ENCODE measurements at regions not wholly inside any gene's neighbourhood (a gene's known extent, or its start where the extent isn't known, plus 50 kb on each side); places are given as distances from the start of the nearest gene placed in this dataset.

GRCh38 chr4:167424341-167425256 is 190.3 kb upstream of the SPOCK3 start:
- 0% methylated on average over 3 of the region's 7 CpGs for WGBS (ENCODE audit: low lambda C conversion rate)
- H3K27me3 ChIP-seq (ENCODE audit: control insufficient read depth in 1 of 2, insufficient read depth in 2 of 2, low read length in 2 of 2), result no peaks in the 10 kb centered on the region
- no peak overlapping the region for H3K4me3 ChIP-seq (replicated peaks in 1 of 3; ENCODE audit: insufficient read depth in 1 of 3, low read depth in 2 of 3, low read length in 3 of 3)
- CTCF ChIA-PET (ENCODE audit: low intra/inter-chr PET ratio, low total read pairs), result no interaction called here
- no peak overlapping the region for H2AFZ ChIP-seq (ENCODE audit: low read length)
- in situ Hi-C loops (cut with HindIII; ENCODE audit: extremely low pct_ligation_motif_present, low pct_unique_long_range_greater_than_20kb) (no loop called here), intact Hi-C loops (cut with micrococcal nuclease; ENCODE audit: unreplicated experiment) (no loop called here)
- no peak overlapping the region for H3K27ac ChIP-seq (ENCODE audit: extremely low read length, insufficient read depth, low read length)
- POLR2A ChIA-PET, result no interaction called here
- no peaks in the 10 kb centered on the region for H3K36me3 ChIP-seq (replicated peaks in 1 of 2; ENCODE audit: control insufficient read depth in 1 of 2, insufficient read depth in 2 of 2, low read length in 2 of 2)
- no peak for FAIRE-seq
- no TSS peak for BruUV-seq (replicated peaks)
- no peaks in the 10 kb centered on the region for H3K9me3 ChIP-seq (ENCODE audit: low read length)
- no peaks in the 10 kb centered on the region for H3K79me2 ChIP-seq (ENCODE audit: insufficient read depth, low read length)
- no peak for ATAC-seq
- H3K4me2 ChIP-seq (ENCODE audit: low read depth, low read length), result no peak overlapping the region
- DNase-seq (ENCODE audit: low spot score), result no peak
- TF ChIP-seq ATF7-NPFF (CRISPR knock-in tag; IDR thresholded peaks at IDR 0.05; ENCODE audit: low read depth) (no peak), MBNL3 (CRISPR knock-in tag; conservative IDR thresholded peaks at IDR 0.05) (no peak), HIVEP1 (CRISPR knock-in tag; IDR thresholded peaks at IDR 0.05) (no peak), ZBTB1 (CRISPR knock-in tag; IDR thresholded peaks at IDR 0.05; ENCODE audit: borderline replicate concordance) (no peak), ZNF468 (CRISPR knock-in tag; IDR thresholded peaks at IDR 0.05) (no peak)
- TF ChIP-seq, protein P1, sequence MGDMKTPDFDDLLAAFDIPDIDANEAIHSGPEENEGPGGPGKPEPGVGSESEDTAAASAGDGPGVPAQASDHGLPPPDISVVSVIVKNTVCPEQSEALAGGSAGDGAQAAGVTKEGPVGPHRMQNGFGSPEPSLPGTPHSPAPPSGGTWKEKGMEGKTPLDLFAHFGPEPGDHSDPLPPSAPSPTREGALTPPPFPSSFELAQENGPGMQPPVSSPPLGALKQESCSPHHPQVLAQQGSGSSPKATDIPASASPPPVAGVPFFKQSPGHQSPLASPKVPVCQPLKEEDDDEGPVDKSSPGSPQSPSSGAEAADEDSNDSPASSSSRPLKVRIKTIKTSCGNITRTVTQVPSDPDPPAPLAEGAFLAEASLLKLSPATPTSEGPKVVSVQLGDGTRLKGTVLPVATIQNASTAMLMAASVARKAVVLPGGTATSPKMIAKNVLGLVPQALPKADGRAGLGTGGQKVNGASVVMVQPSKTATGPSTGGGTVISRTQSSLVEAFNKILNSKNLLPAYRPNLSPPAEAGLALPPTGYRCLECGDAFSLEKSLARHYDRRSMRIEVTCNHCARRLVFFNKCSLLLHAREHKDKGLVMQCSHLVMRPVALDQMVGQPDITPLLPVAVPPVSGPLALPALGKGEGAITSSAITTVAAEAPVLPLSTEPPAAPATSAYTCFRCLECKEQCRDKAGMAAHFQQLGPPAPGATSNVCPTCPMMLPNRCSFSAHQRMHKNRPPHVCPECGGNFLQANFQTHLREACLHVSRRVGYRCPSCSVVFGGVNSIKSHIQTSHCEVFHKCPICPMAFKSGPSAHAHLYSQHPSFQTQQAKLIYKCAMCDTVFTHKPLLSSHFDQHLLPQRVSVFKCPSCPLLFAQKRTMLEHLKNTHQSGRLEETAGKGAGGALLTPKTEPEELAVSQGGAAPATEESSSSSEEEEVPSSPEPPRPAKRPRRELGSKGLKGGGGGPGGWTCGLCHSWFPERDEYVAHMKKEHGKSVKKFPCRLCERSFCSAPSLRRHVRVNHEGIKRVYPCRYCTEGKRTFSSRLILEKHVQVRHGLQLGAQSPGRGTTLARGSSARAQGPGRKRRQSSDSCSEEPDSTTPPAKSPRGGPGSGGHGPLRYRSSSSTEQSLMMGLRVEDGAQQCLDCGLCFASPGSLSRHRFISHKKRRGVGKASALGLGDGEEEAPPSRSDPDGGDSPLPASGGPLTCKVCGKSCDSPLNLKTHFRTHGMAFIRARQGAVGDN (CRISPR knock-in tag; IDR thresholded peaks at IDR 0.05), result no peak
- no peak overlapping the region for H3K9ac ChIP-seq (ENCODE audit: insufficient read depth, low read depth, low read length)
- H3K4me1 ChIP-seq (ENCODE audit: insufficient read depth, low read length), result no peaks in the 10 kb centered on the region
- H4K20me1 ChIP-seq (ENCODE audit: insufficient read depth, low read length), result no peaks in the 10 kb centered on the region

All from HepG2 (cell line).